A673 (cell line): ENCODE measurements at regions not wholly inside any gene's neighbourhood (a gene's known extent, or its start where the extent isn't known, plus 50 kb on each side); places are given as distances from the start of the nearest gene placed in this dataset.

Source experiments
- BruUV-seq: library from RNA; stranded (reverse); fragments of 400-500 nt; replicated peaks from 2 replicates; lab custom pipeline; 2021; lab: Mats Ljungman, UMichigan
- CTCF ChIA-PET: fragments of 300-600 bp; sonication (Branson Sonifier 250); formaldehyde crosslinking; loops from one replicate; lab custom pipeline; 2022; ENCODE audit warnings: antibody characterized with exemption; lab: Charles Lee
- POLR2A ChIA-PET: fragments of 300-600 bp; sonication (Branson Sonifier 250); formaldehyde crosslinking; loops from one replicate; lab custom pipeline; 2022; ENCODE audit warnings: antibody characterized with exemption; ENCODE audit not compliant: low non-redundant PET; lab: Charles Lee
- DNase-seq: peaks from one replicate; pipeline ENCODE4 v3.0.0-alpha.2; 2015; ENCODE audit warnings: low spot score
- H3K27ac ChIP-seq: fragments of 200-600 bp; sonication (generic); 2 replicates; pipeline ENCODE4 v1.5.1; 2016; ENCODE audit warnings: mixed run types, low read depth, mild to moderate bottlenecking, mixed read lengths, antibody characterized with exemption, low read length; ENCODE audit not compliant: poor library complexity, severe bottlenecking
- H3K27me3 ChIP-seq: fragments of 200-600 bp; sonication (generic); replicated peaks from 2 replicates; pipeline ENCODE4 v1.6.1; 2017; ENCODE audit warnings: mixed run types, low read depth, mild to moderate bottlenecking, mixed read lengths, antibody characterized with exemption, low read length; ENCODE audit not compliant: insufficient read depth, poor library complexity
- H3K36me3 ChIP-seq: fragments of 200-600 bp; sonication (generic); 2 replicates; pipeline ENCODE4 v1.6.1; 2016; ENCODE audit warnings: mixed run types, mild to moderate bottlenecking, mixed read lengths, antibody characterized with exemption, low read length; ENCODE audit not compliant: insufficient read depth, poor library complexity, severe bottlenecking
- H3K4me1 ChIP-seq: fragments of 200-600 bp; sonication (generic); 2 replicates; pipeline ENCODE4 v1.6.1; 2017; ENCODE audit warnings: mixed run types, mild to moderate bottlenecking, mixed read lengths, antibody characterized with exemption, low read length; ENCODE audit not compliant: insufficient read depth, poor library complexity, severe bottlenecking
- H3K4me3 ChIP-seq: fragments of 200-600 bp; sonication (generic); 2 replicates; pipeline ENCODE4 v1.5.1; 2016; ENCODE audit warnings: low read depth, mixed run types, mild to moderate bottlenecking, mixed read lengths, low read length; ENCODE audit not compliant: poor library complexity, severe bottlenecking
- H3K9me3 ChIP-seq: fragments of 200-600 bp; sonication (generic); 2 replicates; pipeline ENCODE4 v1.6.1; 2016; ENCODE audit warnings: mixed run types, low read depth, mild to moderate bottlenecking, mixed read lengths, antibody characterized with exemption, low read length; ENCODE audit not compliant: poor library complexity, severe bottlenecking
- CTCF ChIP-seq: fragments of 300-800, 200-600 bp; sonication (generic); conservative IDR thresholded peaks from 2 replicates; pipeline ENCODE4 v1.5.1; 2017; ENCODE audit warnings: low read depth, mild to moderate bottlenecking, antibody characterized with exemption, low read length, moderate library complexity, mixed read lengths
- EZH2 ChIP-seq: fragments of 200-600 bp; sonication (generic); IDR thresholded peaks from 2 replicates; pipeline ENCODE4 v1.6.1; 2017; ENCODE audit warnings: borderline replicate concordance, low read depth, mild to moderate bottlenecking, mixed read lengths, antibody characterized with exemption, low read length; ENCODE audit not compliant: poor library complexity, severe bottlenecking
- intact Hi-C: fragments of 100-400 bp; cut with micrococcal nuclease; formaldehyde crosslinking; loops from one replicate; pipeline ENCODE4 v1.10.0; 2022; ENCODE audit not compliant: unreplicated experiment

GRCh38 chr7:36038063-36038721 lies 114.9 kb upstream of the EEPD1 start:
- ChIA-PET POLR2A (no interaction called here), CTCF (no interaction called here)
- H3K9me3 ChIP-seq, result no peaks in the 10 kb centered on the region
- no peak for DNase-seq
- H3K4me1 ChIP-seq, result no peaks in the 10 kb centered on the region
- H3K4me3 ChIP-seq, result no peak overlapping the region
- intact Hi-C loops, result no loop called here
- H3K27ac ChIP-seq, result no peak overlapping the region
- BruUV-seq, result no TSS peak
- no peaks in the 10 kb centered on the region for H3K27me3 ChIP-seq
- H3K36me3 ChIP-seq, result no peaks in the 10 kb centered on the region
- TF ChIP-seq EZH2, result no peak
- no peak for TF ChIP-seq CTCF

GRCh38 chr7:36039243-36039642 lies 113.8 kb upstream of the EEPD1 start:
- no peak for DNase-seq
- Histone ChIP-seq H3K4me3 (no peak overlapping the region), H3K9me3 (no peaks in the 10 kb centered on the region), H3K27me3 (no peaks in the 10 kb centered on the region), H3K27ac (no peak overlapping the region), H3K36me3 (no peaks in the 10 kb centered on the region), H3K4me1 (no peaks in the 10 kb centered on the region)
- intact Hi-C loops, result no loop called here
- no peak for TF ChIP-seq CTCF
- POLR2A ChIA-PET, result no interaction called here
- CTCF ChIA-PET, result no interaction called here
- no TSS peak for BruUV-seq

GRCh38 chr7:36039671-36040070 lies 113.4 kb upstream of the EEPD1 start:
- ChIA-PET CTCF (no interaction called here), POLR2A (no interaction called here)
- Histone ChIP-seq H3K4me1 (no peaks in the 10 kb centered on the region), H3K9me3 (no peaks in the 10 kb centered on the region), H3K27me3 (no peaks in the 10 kb centered on the region), H3K36me3 (no peaks in the 10 kb centered on the region), H3K27ac (no peak overlapping the region), H3K4me3 (no peak overlapping the region)
- no TSS peak for BruUV-seq
- DNase-seq, result no peak
- intact Hi-C loops, result no loop called here
- TF ChIP-seq CTCF (no peak), EZH2 (no peak)
